Suprapubic skin (tissue), 4 donors: ENCODE measurements at regions not wholly inside any gene's neighbourhood (a gene's known extent, or its start where the extent isn't known, plus 50 kb on each side); places are given as distances from the start of the nearest gene placed in this dataset.
A peak's percentile ranks its signal among the peaks of the same experiment; 100 is the strongest.

Source experiments
- DNase-seq, 2 donors: peaks; one replicate each; pipeline ENCODE4 v3.0.0-alpha.2; 2019; ENCODE audit warnings: low spot score in 2 of 2
- H3K27ac ChIP-seq: fragments of 200-600 bp; sonication (generic); one replicate; pipeline ENCODE4 v1.5.1; 2019
- H3K27me3 ChIP-seq: fragments of 200-600 bp; sonication (generic); one replicate; pipeline ENCODE4 v1.5.1; 2019
- H3K36me3 ChIP-seq: fragments of 200-600 bp; sonication (generic); one replicate; pipeline ENCODE4 v1.5.1; 2019
- H3K4me1 ChIP-seq: fragments of 200-600 bp; sonication (generic); one replicate; pipeline ENCODE4 v1.5.1; 2019
- H3K4me3 ChIP-seq: fragments of 200-600 bp; sonication (generic); one replicate; pipeline ENCODE4 v1.5.1; 2019; ENCODE audit warnings: mild to moderate bottlenecking
- H3K9me3 ChIP-seq: fragments of 200-600 bp; sonication (generic); one replicate; pipeline ENCODE4 v1.5.1; 2019
- EP300 ChIP-seq: sonication (generic); formaldehyde crosslinking; IDR thresholded peaks from one replicate; pipeline ENCODE4 v1.6.1; 2017; ENCODE audit warnings: antibody characterized with exemption
- POLR2A ChIP-seq, 2 donors: fragments of 450-650 bp; IDR thresholded peaks; one replicate each; pipeline ENCODE4 v1.6.1; 2017; ENCODE audit warnings: antibody characterized with exemption in 2 of 2, mild to moderate bottlenecking in 2 of 2, moderate library complexity in 2 of 2
- POLR2AphosphoS5 ChIP-seq, 3 donors: sonication (generic); formaldehyde crosslinking; IDR thresholded peaks; one replicate each; pipeline ENCODE4 v1.6.1; 2017; ENCODE audit warnings: antibody characterized with exemption in 3 of 3
- WGBS: methylation state at CpG from one replicate; pipeline ENCODE4 v1.1.5; 2018; 5-methylcytosine and 5-hydroxymethylcytosine counted together
- TF ChIP-seq, protein P1 (sequence below), 2 donors: fragments of 200-600 bp in 1 of 2; fragments of 450-650 bp in 1 of 2; sonication (generic) in 1 of 2; IDR thresholded peaks; one replicate each; pipeline ENCODE4 v1.5.1; 2016 to 2019; ENCODE audit warnings: antibody characterized with exemption in 2 of 2, mild to moderate bottlenecking in 1 of 2, moderate library complexity in 1 of 2

DNA sequence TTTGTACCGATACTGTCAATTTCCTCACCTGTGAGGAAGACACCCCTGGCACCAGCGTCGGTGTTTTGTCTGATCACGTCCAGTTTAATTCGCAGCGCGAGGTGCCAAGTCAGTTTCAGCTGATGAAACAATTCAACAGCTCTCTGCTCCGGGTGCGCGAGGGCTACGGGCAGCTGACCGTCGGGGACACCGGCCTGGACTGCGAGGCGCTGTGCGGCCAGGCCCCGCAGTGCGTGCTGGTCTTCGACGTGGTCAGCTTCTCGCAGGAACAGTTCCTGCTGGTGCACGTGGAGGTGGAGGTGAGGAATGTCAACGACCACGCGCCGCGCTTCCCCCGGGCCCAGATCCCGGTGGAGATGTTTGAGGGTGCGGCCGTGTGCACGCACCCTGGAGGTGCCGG is 171.5 kb downstream of the OLFM4 start:
- Histone ChIP-seq H3K36me3 (no peaks in the 10 kb centered on the region), H3K27me3 (peaks cover 43% of the 10 kb centered on the region), H3K4me3 (no peak overlapping the region), H3K9me3 (no peaks in the 10 kb centered on the region), H3K27ac (no peak overlapping the region), H3K4me1 (peaks cover 8% of the 10 kb centered on the region)
- TF ChIP-seq, protein P1, sequence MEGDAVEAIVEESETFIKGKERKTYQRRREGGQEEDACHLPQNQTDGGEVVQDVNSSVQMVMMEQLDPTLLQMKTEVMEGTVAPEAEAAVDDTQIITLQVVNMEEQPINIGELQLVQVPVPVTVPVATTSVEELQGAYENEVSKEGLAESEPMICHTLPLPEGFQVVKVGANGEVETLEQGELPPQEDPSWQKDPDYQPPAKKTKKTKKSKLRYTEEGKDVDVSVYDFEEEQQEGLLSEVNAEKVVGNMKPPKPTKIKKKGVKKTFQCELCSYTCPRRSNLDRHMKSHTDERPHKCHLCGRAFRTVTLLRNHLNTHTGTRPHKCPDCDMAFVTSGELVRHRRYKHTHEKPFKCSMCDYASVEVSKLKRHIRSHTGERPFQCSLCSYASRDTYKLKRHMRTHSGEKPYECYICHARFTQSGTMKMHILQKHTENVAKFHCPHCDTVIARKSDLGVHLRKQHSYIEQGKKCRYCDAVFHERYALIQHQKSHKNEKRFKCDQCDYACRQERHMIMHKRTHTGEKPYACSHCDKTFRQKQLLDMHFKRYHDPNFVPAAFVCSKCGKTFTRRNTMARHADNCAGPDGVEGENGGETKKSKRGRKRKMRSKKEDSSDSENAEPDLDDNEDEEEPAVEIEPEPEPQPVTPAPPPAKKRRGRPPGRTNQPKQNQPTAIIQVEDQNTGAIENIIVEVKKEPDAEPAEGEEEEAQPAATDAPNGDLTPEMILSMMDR (IDR thresholded peaks at IDR 0.05), result no peak
- TF ChIP-seq POLR2AphosphoS5 (IDR thresholded peaks at IDR 0.05), result no peak
- no peak for TF ChIP-seq POLR2A (IDR thresholded peaks at IDR 0.05)
- no peak for TF ChIP-seq EP300
- 87% methylated on average over 19 of the region's 34 CpGs for WGBS
- DNase-seq, result no peak

DNA sequence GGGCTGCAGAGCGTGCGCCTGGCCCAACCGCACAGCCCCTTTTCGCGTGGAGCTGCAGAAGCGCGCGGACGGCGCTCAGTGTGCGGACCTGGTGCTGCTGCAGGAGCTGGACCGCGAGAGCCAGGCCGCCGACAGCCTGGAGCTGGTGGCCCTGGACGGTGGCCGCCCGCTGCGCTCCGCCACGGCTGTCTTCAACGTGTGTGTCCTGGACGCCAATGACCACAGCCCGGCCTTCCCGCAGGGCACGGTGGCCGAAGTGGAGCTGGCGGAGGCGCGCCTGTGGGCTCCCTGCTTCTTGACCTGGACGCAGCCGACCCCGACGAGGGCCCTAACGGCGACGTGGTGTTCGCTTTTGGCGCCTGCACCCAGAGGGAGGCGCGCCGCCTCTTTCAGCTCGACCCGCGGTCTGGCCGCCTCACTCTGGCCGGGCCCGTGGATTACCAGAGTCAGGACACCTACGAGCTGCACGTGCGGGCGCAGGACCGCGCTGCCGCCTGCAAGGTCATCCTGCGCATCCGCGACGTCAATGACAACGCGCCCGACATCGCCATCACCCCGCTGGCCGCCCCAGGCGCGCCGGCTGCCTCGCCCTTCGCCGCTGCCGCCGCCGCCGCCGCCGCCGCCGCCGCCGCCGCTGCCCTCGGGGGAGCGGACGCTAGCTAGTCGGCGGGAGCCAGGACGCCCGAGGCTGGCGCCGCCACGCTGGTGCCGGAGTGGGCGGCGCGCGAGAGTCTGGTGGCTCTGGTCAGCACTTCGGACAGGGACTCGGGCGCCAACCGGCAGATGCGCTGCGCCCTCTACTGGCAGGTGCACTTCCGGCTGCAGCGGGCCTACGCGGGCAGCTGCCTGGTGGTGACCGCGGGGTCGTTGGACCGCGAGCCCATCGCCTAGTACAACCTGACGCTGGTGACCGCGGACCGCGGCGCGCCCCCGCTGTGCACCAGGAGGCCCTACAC is 172.2 kb downstream of the OLFM4 start:
- Histone ChIP-seq H3K9me3 (no peaks in the 10 kb centered on the region), H3K27ac (no peak overlapping the region), H3K27me3 (peaks cover 43% of the 10 kb centered on the region), H3K4me1 (peaks cover 8% of the 10 kb centered on the region), H3K36me3 (no peaks in the 10 kb centered on the region), H3K4me3 (peak overlapping the region; percentile 16)
- DNase-seq, result peak in 1 of 2 donors; percentile 63
- WGBS, result no CpG with 5 or more reads among the region's 121 CpGs
- TF ChIP-seq, protein P1 (IDR thresholded peaks at IDR 0.05), result peak in 1 of 2 donors; percentile 61
- no peak for TF ChIP-seq POLR2A (IDR thresholded peaks at IDR 0.05)

DNA sequence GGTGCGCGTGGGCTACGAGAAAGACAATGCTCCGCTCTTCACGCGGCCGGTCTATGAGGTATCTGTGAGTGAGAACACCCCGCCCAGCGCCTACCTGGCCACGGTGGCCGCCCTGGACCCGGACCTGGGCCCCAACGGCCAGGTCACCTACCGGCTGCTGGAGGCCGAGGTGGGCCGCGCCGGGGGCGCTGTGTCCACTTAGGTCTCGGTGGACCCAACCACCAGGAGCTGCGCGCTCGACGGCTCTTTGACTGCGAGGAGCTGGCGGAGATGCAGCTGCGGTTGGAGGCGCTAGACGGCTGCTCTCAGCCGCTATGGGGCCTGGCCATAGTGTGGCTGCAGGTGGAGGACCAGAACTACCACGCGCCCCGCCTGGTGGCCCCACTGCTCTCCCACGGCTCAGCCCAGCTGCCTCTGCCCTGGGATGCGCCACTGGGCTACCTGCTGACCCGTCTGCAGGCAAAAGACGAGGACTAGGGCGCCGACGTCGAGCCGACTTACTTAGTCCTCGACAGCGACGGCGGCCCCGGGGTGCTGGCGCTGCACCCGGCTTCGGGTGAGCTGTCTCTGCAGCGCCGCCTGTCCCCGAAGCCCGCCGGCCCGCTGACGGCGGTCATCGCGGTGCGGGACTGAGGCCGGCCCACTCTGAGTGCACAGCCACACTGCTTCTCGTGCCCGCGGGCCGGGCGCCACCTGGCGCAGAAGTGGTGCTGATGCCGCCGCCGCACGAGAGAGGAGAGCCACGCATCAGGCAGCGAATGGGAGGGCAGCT is 173.0 kb downstream of the OLFM4 start:
- peaks cover 8% of the 10 kb centered on the region for H3K4me1 ChIP-seq

DNA sequence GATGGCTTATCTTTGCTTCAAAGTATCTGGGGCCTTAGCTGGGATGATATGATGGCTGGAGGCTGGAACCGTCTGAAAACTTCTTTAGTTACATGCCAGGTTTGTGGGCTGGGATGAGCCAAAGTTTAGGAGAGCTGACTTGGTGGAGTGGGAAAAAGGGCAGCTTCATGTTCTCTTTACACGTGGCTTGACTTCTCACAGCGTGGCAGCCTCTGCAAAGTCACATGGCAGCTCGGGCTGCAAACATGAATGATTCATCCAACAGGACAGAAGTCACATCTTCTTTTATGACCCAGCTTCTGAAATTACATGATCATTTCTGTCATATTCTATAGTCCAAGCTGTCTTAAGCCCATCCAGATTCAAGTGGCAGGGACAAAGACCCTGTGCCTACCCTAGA is 176.0 kb downstream of the OLFM4 start:
- Histone ChIP-seq H3K4me3 (no peak overlapping the region), H3K9me3 (no peaks in the 10 kb centered on the region), H3K27me3 (peaks cover 42% of the 10 kb centered on the region), H3K27ac (no peak overlapping the region), H3K36me3 (no peaks in the 10 kb centered on the region), H3K4me1 (peaks cover 8% of the 10 kb centered on the region)
- 71% methylated on average over 4 of the region's 4 CpGs for WGBS
- TF ChIP-seq, protein P1 (IDR thresholded peaks at IDR 0.05), result no peak
- TF ChIP-seq POLR2A (IDR thresholded peaks at IDR 0.05) (no peak), EP300 (no peak), POLR2AphosphoS5 (IDR thresholded peaks at IDR 0.05) (no peak)
- no peak for DNase-seq

More for the DNA sequence above, 173.0 kb downstream of the OLFM4 start:
- WGBS, result 21% methylated on average over 27 of the region's 74 CpGs
- H3K27me3 ChIP-seq, result peaks cover 43% of the 10 kb centered on the region
- TF ChIP-seq, protein P1 (IDR thresholded peaks at IDR 0.05), result peak in 1 of 2 donors; percentile 23
- TF ChIP-seq POLR2AphosphoS5 (IDR thresholded peaks at IDR 0.05), result no peak
- H3K9me3 ChIP-seq, result no peaks in the 10 kb centered on the region
- H3K27ac ChIP-seq, result no peak overlapping the region
- peak overlapping the region; percentile 16 for H3K4me3 ChIP-seq
- H3K36me3 ChIP-seq, result no peaks in the 10 kb centered on the region
- peak in 1 of 2 donors; percentile 75 for DNase-seq

DNA sequence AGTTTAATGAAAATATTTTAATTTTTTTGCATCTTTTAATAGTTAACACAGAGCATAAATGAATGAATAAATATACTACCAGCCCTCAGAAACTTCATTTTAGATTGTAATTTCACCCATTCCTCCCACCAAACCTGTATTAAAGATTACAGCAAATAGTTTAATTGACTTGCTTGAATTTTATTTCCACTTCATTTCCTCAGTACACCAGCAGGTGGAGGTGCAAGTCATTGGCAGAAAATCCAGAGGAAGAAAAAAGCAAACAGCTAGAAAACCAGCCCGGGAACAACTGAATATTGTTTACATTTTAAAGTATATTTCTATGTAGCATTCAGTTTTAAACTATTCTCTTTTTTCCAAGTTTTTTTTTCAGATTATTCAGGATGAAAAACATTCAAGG is 177.8 kb downstream of the OLFM4 start:
- H3K27me3 ChIP-seq, result peaks cover 23% of the 10 kb centered on the region
- peaks cover 3% of the 10 kb centered on the region for H3K4me1 ChIP-seq
- no peak overlapping the region for H3K4me3 ChIP-seq
- no peak overlapping the region for H3K27ac ChIP-seq
- DNase-seq, result no peak
- TF ChIP-seq POLR2A (IDR thresholded peaks at IDR 0.05) (no peak), EP300 (no peak), POLR2AphosphoS5 (IDR thresholded peaks at IDR 0.05) (no peak)
- TF ChIP-seq, protein P1 (IDR thresholded peaks at IDR 0.05), result peak in 1 of 2 donors; percentile 26
- WGBS, result 0% methylated on average over 1 of the region's 1 CpG
- H3K36me3 ChIP-seq, result no peaks in the 10 kb centered on the region
- no peaks in the 10 kb centered on the region for H3K9me3 ChIP-seq
